SKM-1 (cell line): ENCODE measurements at regions not wholly inside any gene's neighbourhood (a gene's known extent, or its start where the extent isn't known, plus 50 kb on each side); places are given as distances from the start of the nearest gene placed in this dataset.

Experiments used
- DNase-seq: peaks from one replicate; lab custom pipeline; 2025; ENCODE audit not compliant: unreplicated experiment; lab: John Stamatoyannopoulos, UW

DNA sequence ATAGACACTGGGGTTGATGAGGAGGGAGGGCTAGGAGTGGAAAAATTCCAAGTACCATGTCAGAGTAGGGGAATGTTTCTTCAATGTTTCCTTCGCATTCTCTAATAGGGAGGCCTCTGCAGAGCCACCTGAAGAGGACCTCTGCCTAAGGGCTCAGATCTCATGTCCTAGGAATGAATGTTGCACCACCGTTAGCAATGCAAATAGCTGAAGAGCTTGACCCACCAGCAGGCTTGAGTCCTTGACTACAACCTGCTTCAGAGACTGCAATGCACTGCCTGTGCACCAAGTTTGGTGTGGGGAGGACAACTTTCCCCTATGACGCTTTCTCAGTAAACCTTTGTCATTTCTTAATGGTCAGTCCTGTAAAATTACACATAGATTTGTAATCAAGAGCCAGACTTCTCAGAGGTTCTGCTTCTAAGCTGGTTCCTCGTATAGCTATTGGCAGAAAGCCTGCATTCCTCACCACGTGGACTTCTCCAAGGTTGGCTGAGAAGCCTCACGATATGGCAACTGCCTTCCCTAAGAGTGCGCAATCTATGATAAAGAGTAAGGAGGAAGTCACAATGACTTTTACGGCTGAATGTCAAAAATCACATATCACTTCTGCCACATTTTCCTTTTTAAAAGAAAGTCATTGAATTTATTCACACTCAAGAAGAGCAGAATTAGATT is 600.7 kb upstream of the PTGER4 start:
- DNase-seq, result no peak

DNA sequence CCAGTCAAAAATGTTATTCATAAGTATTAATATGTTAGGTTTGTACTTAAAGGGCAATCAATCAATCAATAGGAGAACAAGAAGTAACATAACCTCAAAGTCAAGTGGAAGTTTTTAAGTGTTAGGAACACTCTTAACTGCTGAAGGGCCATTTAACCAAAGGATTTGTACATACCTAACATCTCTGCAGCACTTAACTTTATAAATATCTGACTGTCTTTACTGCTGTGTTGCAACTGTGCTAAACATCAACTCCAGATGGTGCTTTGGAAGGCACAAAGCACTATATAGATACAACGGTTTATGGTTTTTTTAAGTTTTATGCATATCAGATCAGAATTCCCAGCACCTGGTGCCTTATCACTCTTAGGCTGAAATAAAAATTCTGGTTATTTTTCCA is 604.9 kb upstream of the PTGER4 start:
- DNase-seq, result no peak

DNA sequence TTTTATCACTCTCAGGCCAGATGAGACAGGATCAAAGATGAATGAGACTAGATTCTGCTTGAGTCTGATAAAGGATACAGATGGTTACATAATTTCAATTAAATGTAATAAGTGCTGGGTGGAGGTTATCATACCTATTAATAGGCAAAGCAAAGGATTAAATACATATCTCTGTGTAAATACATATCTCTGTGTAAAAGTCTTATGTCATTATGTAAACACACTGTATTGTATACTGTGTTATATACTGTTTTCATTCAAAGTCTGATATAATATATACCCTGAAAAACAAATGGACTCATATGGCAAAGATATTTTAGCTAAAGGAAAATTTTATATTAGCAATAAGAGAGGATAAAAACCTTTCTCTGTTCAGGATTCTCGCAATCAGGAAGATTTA is 605.8 kb upstream of the PTGER4 start:
- DNase-seq, result no peak

GRCh38 chr5:40071870-40072269 is 607.8 kb upstream of the PTGER4 start:
- no peak for DNase-seq

DNA sequence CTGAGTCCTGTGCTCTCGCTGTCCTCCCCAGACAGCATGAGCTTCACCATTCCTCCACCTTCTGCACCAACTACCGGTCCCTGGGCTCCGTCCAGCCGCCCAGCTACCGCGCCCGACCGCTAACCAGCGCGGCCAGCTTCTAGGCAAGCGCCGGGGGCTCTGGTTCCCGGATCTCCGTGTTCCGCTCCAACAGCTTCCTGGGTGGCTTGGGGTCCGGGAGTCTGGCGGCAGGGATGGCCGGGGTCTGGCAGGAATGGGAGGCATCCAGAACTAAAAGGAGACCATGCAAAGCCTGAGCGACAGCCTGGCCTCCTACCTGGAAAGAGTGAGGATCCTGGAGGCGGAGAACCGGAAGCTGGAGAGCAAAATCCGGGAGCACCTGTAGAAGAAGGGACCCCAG is 613.1 kb upstream of the PTGER4 start:
- no peak for DNase-seq

DNA sequence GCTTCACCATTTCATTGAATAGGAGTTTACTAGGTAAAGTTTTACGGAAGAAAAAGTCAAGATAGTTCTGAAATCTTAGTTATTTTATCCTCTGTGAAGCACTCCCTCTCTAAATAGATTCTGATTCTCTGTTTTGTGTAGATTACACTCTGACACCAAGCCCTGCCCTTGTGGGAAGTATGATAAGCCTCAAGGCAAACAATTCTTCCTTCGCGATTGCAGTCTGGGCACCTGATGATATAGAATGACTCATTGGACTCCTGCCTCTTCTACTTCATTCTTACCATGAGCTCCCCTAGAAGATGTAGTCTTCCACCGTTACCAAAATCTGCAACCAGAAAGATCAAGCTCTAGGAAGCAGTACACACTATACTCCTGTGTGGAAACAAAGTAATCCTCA is 626.9 kb upstream of the PTGER4 start:
- no peak for DNase-seq

DNA sequence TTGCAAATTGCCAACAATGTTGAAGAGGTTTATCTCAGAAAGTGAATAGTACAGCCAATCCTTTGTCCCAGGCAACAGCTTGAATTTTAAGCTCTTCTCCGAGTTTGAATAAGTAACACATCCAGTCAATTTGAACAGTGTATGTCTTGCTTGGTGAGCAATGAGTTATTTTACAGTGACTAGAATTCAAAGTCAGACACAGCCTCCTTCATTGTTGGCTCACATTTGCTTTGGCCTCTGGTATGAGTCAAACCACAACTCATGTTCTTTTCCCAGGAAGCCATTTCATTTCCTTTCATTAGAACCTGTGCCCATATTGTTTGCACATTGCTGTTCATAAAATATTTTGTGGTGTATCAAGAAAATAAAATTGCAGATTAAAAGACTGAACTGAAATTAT is 622.0 kb upstream of the DAB2 start:
- no peak for DNase-seq

DNA sequence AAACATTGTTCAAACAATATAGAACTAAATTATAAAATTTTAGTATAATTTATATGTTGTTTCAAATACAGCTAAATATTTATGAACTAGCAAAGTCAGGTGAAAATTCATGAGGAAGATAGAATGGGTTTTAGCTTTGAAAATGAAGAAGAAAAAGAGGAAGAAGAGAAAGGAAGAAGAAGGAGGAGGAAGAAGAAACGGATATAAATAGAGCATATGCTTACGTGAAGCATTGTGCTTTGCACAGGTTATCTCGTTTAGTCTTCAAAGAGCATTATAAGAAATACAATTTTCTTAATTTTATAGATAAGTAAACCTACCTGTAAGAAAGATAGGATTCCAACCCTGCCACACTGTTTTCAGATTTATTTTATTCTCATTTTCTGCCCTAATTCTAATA is 620.6 kb upstream of the DAB2 start:
- DNase-seq, result no peak

GRCh38 chr5:40043916-40044315 is 619.1 kb upstream of the DAB2 start:
- no peak for DNase-seq

DNA sequence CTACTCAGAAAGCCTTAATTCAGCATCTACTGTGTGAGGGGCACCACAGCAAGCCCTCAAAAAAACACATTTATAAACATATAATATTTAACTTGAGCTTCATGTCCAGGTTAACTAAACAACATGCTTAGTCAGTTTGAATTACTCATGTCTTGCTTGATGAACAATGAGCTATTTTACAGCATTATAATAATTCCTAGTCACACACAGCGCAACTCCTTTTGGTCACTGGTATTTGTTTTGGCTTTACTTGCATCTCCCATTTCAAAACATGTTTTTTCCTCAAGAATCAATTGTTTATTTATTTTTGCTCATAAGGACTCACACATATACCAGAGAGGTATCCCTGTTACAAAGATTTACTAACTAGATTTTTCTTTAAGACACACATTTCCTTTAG is 616.7 kb upstream of the DAB2 start:
- no peak for DNase-seq

DNA sequence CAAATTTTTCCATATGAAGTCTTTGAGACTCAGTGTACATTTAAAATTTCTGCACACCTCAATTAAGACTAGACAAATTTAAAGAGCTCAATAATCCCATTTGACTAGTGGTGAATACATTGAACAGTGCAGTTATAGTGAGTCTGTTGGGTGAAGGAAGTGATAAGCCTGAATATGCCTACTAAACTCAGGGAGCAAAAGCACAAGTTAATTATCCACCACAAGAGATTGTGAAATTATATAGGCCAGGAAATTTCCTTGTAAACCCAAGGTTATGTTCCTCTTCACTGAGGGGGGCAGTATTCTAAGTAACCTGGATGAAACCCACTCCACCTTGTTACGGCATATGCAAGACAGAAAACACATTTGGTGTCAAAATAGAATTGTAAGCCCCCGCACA is 612.9 kb upstream of the DAB2 start:
- no peak for DNase-seq

DNA sequence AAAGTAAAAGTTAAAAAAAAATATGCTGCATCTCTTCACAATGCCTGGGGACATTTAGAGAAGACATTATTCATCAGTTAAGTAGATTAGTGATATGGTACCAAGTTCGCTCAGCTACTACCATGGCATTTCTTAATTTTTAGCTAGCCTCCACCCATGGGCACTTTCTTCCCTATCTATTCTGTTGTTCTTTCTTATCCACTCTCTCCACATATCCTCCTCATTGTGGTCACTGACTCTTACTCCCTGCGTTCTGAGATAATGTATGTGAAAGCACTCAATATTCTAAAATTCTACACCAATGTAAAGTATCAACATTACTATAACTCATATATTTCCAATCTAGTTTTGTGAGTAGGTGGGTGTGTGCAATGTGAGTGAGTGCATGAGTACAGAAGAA is 609.7 kb upstream of the DAB2 start:
- no peak for DNase-seq

DNA sequence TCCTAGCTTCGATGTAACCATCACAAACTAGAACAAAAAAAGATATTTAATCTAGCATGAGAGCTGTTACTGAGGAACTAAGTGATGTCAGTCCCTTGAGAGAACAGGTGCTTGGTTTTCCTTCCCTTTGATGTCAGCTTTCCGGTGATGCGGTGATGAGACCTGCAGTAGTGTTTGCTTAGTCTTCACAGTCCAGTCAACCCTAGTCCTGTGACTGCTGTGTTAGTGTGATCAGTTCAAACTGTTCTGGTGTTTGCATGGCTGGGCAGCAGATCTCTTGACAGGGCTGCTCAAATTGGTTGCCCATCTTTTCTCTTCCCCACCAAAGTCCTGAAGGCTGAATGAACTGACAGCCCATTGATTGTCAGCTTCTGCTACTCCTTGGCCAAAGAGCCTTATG is 608.6 kb upstream of the DAB2 start:
- no peak for DNase-seq

GRCh38 chr5:40033009-40033408 is 608.2 kb upstream of the DAB2 start:
- no peak for DNase-seq

DNA sequence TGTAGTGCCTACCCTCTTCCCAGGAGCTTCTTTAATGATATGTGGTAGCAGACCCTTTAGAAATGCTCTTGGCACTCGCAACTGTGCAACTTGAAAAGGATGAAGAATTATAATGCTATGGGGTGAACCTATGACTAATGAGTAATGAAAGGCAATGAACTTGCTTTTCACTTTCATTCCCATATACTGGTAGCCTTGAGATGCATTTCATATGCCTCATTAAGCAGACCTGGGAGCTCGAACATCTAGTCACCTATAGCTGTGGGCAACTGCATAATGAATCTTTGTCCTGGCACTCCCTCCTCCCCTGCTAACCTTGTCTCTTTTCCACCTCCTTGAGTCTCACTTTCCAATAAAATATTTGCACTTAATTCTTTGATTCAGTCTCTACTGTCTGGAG is 605.9 kb upstream of the DAB2 start:
- no peak for DNase-seq

GRCh38 chr5:40029711-40030495 is 605.1 kb upstream of the DAB2 start:
- no peak for DNase-seq

- DNase-seq, result no peak
Observed at GRCh38 chr5:40027400-40027799, 602.6 kb upstream of the DAB2 start.

- DNase-seq, result peak; percentile 29
Observed at GRCh38 chr5:40025586-40025985, 600.8 kb upstream of the DAB2 start.

DNA sequence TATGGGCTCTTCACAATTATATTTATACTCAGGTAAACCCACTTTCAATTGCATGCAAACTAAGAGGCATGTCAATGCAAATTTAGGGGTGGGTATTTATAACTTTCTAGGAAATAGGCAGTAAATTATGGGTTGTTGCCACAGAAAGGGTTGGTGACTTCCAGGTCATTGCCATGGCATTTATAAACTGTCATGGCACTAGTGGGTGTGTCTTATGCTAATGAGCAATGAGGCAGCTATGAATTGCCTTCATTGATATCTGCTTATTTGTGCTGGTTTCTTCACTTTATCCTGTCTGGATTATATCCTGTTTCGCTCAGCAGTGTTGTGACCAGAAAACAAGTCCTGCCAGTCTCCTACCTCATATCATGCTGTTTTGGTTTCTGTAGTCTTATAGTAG is 597.3 kb upstream of the DAB2 start:
- DNase-seq, result no peak

- DNase-seq, result no peak
Observed at GRCh38 chr5:40021007-40021406, 596.2 kb upstream of the DAB2 start.

GRCh38 chr5:40017918-40018317 is 593.1 kb upstream of the DAB2 start:
- no peak for DNase-seq

DNA sequence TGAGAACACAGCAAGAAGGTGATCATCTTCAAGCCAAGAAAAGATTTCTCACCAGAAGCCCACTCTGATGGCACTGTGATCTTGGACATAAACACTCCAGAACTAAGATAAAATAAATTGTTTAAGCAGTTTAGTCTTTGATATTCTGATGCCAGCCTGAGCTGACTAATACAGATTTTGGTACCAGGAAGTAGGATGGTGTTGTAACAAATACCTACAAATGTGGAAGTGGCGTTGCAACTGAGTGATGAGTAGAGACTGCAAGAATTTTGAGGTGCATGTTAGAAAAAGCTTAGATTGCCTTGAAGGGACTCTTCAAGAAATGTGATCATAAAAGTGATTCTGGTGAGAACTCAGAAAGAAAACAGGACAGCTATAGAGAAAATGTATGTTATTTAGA is 592.4 kb upstream of the DAB2 start:
- peak; percentile 54 for DNase-seq

GRCh38 chr5:40010436-40010835 is 585.7 kb upstream of the DAB2 start:
- DNase-seq, result no peak
